Breast epithelium (tissue), 3 donors: ENCODE measurements at regions not wholly inside any gene's neighbourhood (a gene's known extent, or its start where the extent isn't known, plus 50 kb on each side); places are given as distances from the start of the nearest gene placed in this dataset.

Experiments used
- CTCF ChIP-seq, 3 donors: fragments of 450-650 bp; IDR thresholded peaks; one replicate each; pipeline ENCODE4 v1.5.1; 2016 to 2017; ENCODE audit warnings: antibody characterized with exemption in 3 of 3, mild to moderate bottlenecking in 3 of 3, moderate library complexity in 3 of 3
- POLR2A ChIP-seq: fragments of 450-650 bp; IDR thresholded peaks from one replicate; pipeline ENCODE4 v1.6.1; 2016; ENCODE audit warnings: antibody characterized with exemption, mild to moderate bottlenecking, moderate library complexity

GRCh38 chr1:47585141-47585902 is 147.5 kb downstream of the FOXD2 start:
- TF ChIP-seq CTCF (IDR thresholded peaks at IDR 0.05) = no peak
- TF ChIP-seq POLR2A = no peak
